HL-60/S4 treated with retinoic acid at 250 ng/mL for 4 days and 3 days (cell line): ENCODE measurements at regions not wholly inside any gene's neighbourhood (a gene's known extent, or its start where the extent isn't known, plus 50 kb on each side); places are given as distances from the start of the nearest gene placed in this dataset.
"Not testable (repeated sequence)": the region's sequence is repeated elsewhere in the genome, so short reads cannot be mapped to it uniquely, and the experiment has no call there.

Experiments used
- in situ Hi-C: fragments of 300-500 bp; cut with MboI; formaldehyde crosslinking; loops from 2 replicates; pipeline ENCODE4 v1.7.0; 2022; ENCODE audit warnings: low sequenced_read_pairs

GRCh38 chr5:1731855-1732237 lies 67.8 kb downstream of the MRPL36 start:
- in situ Hi-C loops: not testable (repeated sequence)

GRCh38 chr5:1731091-1731639 lies 68.5 kb downstream of the MRPL36 start:
- in situ Hi-C loops: no loop called here

- in situ Hi-C loops: no loop called here
Observed at GRCh38 chr5:1730487-1730847, 69.2 kb downstream of the MRPL36 start.

- in situ Hi-C loops: no loop called here
Observed at GRCh38 chr5:1729641-1730486, 69.8 kb downstream of the MRPL36 start.

- in situ Hi-C loops: no loop called here
Observed at GRCh38 chr5:1728846-1729245, 70.8 kb downstream of the MRPL36 start.

GRCh38 chr5:1727571-1727970 lies 72.1 kb downstream of the MRPL36 start:
- in situ Hi-C loops: no loop called here

GRCh38 chr5:1726956-1727355 lies 72.7 kb downstream of the MRPL36 start:
- in situ Hi-C loops: no loop called here

- in situ Hi-C loops: no loop called here
Observed at GRCh38 chr5:1726469-1726865, 73.2 kb downstream of the MRPL36 start.

- in situ Hi-C loops: no loop called here
Observed at GRCh38 chr5:1725641-1726468, 73.8 kb downstream of the MRPL36 start.

- in situ Hi-C loops: no loop called here
Observed at GRCh38 chr5:1724822-1725602, 74.6 kb downstream of the MRPL36 start.

- in situ Hi-C loops: no loop called here
Observed at GRCh38 chr5:1723957-1724821, 75.4 kb downstream of the MRPL36 start.

- in situ Hi-C loops: no loop called here
Observed at GRCh38 chr5:1723476-1723875, 76.2 kb downstream of the MRPL36 start.

- in situ Hi-C loops: no loop called here
Observed at GRCh38 chr5:1722877-1723276, 76.8 kb downstream of the MRPL36 start.

GRCh38 chr5:1720396-1721110 lies 79.1 kb downstream of the MRPL36 start:
- in situ Hi-C loops: no loop called here

GRCh38 chr5:1719860-1720259 lies 79.8 kb downstream of the MRPL36 start:
- in situ Hi-C loops: no loop called here

GRCh38 chr5:1718669-1719068 lies 81.0 kb downstream of the MRPL36 start:
- in situ Hi-C loops: no loop called here

- in situ Hi-C loops: not testable (repeated sequence)
Observed at GRCh38 chr5:1710091-1710490, 89.5 kb downstream of the MRPL36 start.

GRCh38 chr5:1709171-1709803 lies 90.3 kb downstream of the MRPL36 start:
- in situ Hi-C loops: no loop called here

- in situ Hi-C loops: no loop called here
Observed at GRCh38 chr5:1708592-1709141, 91.0 kb downstream of the MRPL36 start.
